ENCODE measurements at regions not wholly inside any gene's neighbourhood (a gene's known extent, or its start where the extent isn't known, plus 50 kb on each side); places are given as distances from the start of the nearest gene placed in this dataset.

DNA sequence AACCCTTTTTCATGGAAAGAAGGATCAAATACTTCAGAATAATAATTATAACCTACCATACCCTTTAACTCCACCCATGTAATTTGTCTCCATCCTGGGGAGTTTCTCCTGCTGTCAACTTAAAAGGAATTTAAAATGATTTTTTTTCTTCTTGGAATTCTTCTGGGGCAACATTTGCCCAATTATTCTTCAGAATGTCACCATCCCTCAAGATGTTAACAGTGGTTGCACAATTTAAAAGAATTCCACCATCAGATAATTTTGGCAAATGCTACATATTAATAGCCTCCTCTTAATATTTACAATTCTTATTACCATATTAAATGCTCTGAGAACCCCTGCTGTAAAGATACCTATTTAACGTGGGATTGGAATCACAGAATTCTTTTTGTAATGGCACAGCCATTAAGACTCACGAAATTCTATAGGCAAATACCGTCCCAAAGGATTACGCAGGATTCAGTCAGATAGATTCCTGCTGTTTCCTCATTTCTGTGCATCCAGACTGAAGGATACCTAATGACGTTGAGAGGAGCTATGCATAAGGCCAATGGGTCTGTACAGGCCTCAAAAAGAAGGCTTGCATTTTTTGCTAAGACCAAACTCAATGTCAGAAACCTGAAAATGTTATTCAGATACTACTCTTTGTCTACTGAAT lies 177.5 kb downstream of the DAD1 start:
- no peak for DNase-seq

DNA sequence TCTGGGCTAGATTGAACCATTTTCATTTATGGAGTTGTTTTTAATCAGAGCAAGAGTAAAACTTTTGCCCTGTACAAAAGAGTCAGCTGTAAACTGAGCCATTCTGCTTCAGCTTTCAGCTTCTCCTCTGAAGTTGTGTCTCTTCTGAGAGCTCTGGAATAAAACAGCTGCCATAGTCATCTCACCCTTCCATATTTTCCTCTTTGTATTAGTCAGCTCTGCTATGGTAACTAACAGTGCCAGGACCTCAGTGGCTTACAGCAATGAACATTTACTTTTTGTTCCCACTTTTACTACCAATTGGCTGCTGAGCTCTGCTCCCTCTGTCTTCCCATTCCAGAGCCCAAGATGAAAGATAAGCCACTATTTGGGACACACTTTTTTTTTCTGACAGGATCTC lies 178.5 kb downstream of the DAD1 start:
- DNase-seq: no peak

DNA sequence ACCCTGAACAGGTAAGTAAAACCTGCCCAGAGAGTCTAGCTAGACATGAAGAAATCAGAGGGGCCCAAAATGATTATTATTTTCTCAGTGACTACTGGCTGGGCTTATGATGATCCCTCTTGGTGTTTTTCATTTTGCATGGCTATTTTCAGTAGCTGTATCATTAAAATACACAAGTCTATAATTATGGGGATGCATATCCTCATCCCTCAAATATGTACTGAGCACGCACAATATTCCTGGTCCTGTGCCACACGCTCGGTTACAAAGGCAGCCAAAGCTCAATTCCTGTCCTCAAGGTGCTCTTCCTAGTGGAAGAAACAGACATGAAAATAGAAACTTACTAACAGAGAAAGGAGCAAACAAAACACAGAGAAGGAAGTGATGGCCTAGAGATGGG lies 180.0 kb downstream of the DAD1 start:
- DNase-seq: no peak

DNA sequence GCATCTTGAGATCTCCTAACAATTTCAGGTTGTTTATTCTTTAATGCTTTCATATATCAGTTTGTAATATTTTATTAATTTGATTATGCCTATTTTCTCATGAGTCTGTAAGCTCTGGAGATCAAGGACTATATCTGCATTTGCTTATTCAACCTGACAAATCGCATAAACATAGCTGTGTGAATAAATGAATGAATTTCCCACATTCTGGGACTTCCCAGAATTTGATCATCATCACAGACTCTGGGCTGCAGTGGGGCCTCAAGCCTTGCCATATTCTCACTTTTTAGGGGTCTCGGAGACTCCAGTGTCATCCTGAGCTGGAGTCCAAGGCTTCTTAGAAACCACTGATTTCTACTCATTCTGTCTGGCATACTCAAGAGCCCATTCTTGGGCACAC lies 180.5 kb downstream of the DAD1 start:
- no peak for DNase-seq

DNA sequence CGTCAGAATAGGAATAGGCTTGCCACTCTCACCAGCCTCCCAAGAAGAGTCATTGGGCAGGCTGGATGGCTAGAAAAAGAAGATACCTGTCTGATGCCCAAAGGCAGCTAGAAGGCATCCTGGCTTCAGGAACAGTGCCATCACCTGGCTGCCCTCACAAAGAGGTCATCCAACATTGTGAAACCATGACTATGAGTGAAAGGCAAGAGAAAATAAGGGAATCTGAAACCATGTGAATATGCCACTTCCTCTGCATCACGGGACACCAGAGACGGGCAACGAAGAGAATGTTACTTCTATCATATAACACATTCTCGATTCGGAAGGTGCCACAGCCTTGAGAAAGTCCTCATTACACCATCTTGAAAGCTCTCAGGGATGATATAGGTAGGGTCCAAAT lies 182.0 kb downstream of the DAD1 start:
- DNase-seq: peak; percentile 27 to 32

DNA sequence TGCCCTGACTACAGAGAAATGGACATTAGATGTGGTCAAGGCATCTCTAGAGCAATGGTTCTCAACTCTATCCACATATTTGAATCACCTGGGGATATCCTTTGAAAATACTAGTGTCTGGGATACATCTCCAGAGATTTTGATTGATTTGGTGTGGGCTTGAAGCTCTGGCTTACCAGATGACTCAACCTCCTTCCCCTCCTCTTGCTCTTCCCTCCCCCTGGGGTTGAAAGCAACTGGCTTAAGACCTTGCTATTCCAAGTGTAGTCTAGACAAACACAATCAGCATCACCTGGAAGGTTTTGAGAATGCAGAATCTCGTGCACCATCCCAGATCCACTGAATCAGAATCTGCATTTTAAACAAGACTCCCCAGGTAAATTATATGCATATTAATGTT lies 183.8 kb downstream of the DAD1 start:
- no peak for DNase-seq

DNA sequence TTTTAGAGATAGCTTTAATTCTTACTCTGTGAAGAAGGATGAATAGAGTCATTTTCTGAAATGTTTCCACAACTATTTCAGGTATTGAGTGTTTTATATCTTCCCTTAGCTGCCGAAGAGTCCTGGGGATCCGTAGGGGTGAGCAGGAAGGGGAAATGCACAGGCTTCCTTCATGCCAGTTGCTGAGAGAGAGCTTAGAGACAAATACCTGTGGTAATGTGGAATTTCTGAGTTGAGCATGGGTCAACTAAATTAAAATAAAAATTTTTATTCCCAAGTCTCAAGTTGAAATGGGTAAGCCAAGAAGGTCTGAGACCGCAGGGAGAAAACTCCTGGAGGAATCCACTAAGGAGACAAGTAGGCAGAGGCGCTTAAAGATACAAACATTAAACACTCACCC lies 185.7 kb downstream of the DAD1 start:
- DNase-seq: no peak

DNA sequence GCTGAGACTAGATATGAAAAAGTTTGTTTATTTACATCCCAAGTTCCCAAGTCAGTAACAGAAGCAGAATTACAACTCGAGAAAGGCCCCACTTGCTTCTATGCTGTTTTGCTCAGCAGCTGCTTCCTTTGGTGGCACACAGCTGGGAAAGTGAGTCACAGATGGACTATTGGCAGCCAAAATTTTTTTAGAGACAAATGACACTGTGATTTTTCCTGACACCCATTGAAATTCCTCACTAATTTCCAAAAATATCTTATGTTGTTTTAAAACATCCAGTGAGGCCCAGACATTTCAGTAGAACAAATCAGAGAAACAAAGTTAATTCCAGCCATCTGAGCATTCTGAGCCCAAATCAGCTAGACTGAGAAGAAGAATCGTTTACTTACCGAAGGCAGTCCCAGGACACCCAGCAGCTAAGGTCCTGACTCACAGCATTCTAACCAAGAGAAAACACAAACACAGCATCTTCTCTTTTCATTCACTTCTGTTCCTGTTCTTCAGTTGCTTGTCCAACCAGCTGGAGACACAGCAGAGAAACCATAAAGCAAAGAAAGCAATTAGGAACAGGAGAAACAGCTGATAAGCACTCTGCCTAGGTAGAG lies 188.3 kb downstream of the DAD1 start:
- DNase-seq: no peak

DNA sequence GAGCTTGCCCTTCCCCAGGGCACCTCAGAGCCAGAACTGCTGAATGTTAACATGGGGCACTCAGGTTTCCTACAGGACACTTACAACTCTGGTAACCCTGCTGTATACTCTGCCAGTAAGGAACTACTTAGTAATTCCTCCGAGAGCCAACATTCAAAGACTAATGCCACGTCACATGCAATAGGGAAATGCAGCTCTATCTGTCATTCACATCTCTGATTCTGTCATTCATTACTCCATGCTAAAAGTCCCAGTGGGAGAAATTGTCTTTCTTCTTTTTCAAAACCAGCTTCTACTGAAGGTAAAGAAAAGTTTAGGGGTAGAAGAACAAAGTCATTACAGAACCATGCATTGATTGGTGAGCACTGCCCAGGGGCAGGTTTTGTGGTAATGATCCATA lies 189.2 kb downstream of the DAD1 start:
- DNase-seq: no peak

DNA sequence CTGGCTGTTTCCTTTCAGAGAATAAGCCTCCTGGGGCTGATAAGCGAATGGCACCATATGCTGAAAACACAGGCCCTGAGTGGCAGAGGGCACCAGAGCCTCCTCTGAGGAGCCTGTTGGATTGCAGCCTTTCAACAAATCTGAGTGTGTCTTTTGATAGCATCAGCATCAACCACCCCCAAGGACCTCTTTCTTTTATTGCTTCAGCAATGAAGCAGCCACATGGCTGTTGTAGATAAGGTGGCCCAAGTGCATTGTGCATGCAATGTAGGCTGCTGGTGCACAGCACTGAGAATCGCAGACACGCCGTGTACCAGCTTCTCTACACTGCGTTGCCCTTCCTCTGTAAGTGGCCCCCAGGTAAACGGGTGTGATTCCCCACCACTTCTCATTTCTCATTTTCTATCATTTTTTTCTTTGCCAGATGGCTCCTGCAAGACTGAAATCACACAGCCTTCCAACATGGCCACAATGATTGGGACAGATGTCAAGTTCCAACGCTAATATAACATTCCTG lies 191.7 kb downstream of the DAD1 start:
- DNase-seq: no peak

DNA sequence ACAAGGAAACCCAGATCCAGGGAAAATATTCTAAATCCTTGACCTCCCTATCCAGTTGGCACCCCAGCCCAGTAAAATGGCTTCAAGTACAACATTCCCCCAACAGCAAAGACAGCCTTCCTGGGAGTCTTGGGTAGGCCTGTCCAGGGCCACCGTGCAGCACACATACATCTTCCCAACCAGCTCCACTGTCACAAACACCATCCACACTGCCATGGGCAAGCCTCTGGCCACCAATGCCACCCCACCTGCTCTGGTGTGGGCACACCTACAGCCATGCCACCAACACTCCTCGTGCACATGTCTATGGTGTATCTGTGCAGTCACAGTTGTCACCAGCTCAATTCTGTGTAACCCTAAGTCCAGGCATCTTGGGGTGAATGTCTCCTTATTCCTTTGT lies 193.2 kb downstream of the DAD1 start:
- no peak for DNase-seq

DNA sequence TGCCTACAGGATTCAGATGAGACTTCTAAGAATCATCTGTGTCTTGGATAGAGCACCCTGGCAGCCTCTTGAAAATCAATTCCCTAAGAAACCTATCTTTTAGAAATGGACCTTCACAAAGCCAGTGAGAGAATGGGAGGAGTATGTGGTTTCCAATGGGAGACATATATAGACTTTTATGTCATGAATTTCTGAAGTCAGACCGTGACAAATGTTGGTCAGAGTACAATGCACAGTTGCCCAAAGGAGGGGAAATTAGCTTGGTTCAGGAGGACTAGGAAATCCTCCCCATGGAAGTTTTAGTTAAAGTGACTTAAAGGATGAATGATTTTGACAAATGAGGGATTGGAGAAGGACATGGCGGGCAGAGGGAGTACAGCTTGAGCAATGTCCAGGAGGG lies 194.4 kb downstream of the DAD1 start:
- DNase-seq: no peak

DNA sequence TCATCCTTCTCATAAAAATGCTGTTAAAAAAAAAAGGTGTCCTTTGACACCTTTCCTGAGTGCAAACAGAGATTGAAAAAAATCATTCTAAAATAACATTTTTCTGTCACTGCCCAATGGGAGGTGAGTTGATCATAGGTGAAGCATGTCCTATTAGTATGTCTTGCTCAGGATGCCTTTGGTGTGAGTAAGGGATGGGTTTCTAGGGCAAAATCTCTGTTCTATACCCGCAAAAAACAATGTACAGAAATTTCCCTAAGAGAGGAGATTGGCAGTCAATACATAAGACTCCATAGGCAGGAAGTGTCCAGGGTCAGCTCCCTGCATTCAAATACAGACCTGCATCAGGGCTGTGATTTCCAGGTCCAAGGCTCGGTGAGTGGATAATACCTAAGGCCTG lies 195.2 kb downstream of the DAD1 start:
- no peak for DNase-seq

DNA sequence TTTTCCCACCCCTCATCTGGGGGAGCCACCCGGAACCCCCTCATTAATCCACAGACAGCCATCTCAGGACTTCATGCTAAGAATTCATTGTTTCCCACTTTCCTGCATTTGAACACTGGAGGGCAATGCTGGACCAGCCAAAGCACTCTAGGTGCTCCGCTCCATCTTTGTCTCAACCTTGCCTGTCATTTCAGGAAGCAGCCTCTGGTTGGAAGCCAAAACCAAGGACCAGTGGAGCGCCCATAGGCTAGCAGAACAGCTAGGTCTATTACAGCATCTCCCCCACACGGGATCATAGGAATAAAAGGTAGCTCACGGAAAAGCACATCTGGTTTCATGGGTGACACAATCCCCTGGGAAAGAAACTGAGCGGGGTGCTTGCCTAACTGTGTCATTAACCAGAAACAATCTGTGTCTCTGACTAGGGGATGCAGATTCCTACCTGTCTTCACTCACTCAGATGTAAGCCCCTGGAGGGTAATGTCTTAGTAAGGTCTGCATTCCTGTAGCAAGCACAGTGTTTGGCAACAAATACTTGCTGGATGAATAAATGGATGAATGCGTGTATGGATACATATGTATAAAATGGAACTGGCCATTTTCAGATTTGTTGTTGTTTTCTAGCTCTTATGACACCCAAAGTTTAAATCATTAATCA lies 197.0 kb downstream of the DAD1 start:
- DNase-seq: peak; percentile 47 to 67

DNA sequence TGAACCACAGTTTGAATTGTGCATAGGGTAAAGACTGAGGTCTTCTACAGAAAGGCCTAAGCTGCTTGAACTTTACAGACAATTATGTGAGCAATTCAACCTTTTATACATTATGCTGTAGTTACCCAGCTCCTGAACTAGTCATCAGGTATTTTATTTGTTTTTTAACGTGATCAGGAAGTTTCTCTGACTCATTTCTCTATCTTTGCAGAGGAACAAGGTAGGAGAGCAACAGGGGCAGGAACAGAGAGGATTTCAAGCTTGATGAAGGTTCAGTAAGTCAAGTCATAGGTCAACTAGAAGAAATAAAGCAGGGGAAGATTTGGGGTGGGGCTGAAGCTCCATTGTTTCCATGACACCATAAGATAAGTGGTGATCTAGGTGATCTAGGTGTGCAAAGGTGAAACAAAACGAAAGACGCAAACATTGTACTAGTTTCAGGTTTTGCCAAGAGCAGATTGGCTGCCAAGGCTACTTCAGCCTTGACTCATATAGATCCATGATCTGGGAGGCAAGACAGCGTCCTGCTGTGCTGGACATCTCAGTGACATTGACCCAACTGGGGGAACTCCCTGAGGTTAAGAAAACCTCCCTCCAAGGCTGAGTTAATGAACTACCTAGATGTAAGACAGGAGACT lies 198.1 kb downstream of the DAD1 start:
- no peak for DNase-seq

DNA sequence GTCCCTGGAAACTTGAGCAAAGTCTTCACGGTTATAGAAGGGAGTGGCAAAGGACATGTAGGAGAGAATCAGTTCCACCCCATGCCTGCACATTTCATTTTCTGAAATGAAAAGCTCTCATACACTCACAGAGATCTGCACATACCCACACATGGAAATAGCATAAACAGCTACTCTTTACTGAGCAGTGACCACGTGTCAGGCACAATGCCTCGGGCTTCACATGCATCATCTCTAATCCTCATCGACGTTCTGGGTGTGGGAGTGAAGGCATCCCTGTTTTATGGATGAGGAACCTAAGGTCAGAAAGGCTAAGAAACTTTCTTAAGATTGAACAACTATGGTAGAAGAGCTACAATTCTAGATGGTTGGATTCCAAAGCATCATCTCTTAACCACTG lies 198.8 kb downstream of the DAD1 start:
- no peak for DNase-seq

DNA sequence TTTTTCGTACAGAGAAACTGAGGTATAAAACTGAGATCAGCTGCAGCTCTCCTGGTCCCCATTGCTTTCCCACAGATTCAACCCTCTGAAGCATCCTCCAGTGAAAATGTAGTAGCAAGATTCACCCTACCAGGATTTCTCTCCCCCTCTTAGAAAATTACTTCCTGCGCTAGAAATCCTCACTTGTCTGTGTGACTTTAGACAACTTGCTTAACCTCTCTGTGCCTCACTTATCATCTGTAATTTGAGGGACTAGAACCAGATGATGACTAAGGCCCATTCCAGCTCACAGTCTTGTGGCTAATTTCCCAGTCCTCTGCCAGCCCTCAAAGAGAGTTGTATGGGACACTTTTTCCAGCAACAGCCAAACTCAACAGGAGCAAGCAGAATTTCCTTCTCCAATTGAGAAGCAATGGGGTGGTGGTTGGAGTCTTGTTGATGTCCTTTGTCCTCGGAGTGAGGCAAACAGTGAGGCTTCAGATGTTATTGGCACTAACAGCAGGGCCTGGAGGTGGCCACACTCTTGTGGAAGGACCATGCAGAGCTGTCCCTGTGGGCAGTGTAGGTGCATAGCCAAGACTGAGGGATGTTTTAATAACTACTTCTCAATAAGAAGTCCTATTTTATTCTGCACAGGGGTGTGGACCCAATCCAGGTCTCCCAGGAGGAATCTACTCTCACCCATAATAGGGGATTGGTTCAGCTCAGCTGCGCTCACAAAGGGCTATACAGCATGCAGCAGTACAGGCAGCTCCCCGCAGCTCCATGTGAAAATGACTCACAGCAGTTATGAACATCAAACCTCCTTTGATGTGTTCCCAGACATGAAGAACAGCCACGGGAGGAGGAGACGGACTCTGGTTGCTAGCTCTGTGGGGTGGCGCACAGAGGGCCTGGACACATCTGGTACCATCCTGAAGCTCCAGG lies 200.1 kb downstream of the DAD1 start:
- no peak for DNase-seq

DNA sequence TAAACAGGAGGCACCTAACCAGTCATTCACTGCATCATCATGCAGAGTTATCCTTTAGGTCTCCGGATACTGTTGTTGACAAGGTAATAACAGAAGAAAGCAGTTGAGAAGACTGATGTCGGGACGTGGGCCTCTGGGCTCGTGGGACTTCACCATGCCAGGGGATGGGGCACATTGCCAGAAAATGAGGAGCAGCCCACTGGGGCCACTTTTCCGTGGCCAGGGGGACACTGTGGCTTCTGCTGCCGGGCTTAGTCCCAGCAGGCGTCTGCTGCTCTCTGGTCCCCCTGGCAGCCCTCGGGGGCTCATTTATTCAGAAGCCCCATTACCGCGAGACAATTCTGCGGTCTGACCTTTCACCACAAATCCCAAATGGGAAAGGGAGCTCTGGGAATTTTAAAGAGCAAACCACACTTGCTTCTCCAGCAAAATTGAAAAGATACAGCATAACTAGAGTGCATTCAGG lies 201.2 kb downstream of the DAD1 start:
- DNase-seq: no peak

DNA sequence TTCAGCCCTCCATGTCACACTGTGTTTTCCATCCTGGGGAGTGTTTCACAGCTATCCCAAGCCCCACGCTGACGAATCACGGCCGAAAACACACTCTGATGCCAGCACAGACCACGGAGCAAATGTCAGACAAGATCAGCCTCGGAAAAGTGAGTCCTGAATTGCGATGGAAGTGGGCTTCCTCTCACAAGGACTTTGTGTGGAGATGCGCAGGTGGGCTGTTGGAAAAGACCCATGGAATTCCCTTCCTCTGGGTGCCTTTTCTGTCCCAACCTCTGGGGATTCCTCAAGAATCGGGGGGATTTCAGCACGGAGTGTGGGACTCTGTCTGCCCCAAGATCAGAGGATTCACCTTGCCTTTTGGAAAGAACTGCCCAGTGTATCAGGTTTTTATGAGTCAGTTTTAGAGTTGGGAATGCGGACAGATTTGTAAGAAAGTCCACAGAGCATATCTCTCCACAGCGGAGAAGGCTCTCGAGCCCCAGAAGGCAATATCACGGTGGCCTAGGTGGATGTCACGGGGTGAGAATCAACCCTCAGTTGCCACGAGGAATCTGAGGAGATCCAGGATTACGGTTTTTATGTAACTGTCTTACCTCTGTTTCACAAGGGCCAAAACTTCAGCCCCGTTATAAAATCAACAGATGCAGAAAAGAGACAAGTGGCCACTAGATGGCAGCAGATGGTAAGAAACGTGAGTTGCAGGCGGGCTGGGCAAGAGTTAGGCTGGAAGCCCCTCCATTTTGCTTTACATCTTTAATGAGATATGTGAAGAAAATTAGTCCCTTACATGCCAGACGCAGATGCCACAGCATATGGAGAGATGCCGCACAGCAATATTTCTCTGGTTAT lies 201.9 kb downstream of the DAD1 start:
- DNase-seq: peak; percentile 36 to 91

DNA sequence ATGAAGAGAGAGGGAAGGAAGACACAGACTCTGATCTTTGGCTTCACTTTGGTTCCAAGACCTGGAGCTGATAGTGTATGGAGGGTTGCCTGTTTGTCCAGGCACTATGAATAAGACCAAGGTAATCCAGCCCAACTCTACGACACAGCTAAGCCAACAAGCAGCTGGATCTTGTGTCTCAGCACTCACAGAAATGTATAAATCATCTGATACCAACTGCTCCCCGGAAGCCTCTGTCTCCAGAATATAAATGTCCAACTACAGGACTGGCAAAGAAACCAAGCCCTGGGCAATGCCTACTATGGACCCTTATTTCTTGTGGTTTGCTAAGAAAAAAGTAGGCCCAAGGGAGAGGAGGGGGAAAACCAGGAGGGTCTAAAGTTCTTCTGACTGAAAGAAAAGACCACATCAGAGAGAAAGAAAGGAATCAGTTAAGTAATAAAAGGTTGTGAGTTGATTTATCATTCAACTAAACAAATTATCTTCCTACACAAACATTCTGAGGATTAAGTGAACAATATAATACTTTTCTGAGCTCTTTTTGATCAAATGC lies 204.0 kb downstream of the DAD1 start:
- DNase-seq: no peak

DNA sequence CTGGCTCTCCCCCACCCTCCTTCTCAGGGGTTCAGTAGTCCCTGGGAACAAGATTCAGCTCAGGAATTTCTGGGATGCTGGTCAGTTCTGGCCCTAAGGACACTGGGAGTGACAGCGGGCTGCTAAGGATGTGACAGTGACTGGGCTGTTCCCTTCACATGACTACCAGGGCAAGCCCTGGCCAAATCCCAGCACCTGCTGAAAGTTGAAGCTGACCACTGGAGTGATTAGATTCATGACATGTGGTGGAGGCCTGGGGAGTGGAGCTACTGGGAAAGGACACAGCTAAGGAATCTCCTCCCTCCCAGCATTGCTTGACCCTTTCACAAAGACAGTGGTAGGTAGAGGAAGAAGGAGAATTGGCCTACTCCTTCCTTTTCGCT lies 204.9 kb downstream of the DAD1 start:
- no peak for DNase-seq

All from inflammatory macrophage treated with lipopolysaccharide for 1 hour (primary cell).